GM12873 (cell line): ENCODE measurements at regions not wholly inside any gene's neighbourhood (a gene's known extent, or its start where the extent isn't known, plus 50 kb on each side); places are given as distances from the start of the nearest gene placed in this dataset.

Source experiments
- TF ChIP-seq, protein P1 (sequence below): IDR thresholded peaks from 2 replicates; pipeline ENCODE4 v1.5.1; 2012; ENCODE audit warnings: low read depth, mild to moderate bottlenecking, moderate library complexity, low read length, control low read depth; ENCODE audit not compliant: insufficient read depth; ENCODE audit errors: missing control alignments

DNA sequence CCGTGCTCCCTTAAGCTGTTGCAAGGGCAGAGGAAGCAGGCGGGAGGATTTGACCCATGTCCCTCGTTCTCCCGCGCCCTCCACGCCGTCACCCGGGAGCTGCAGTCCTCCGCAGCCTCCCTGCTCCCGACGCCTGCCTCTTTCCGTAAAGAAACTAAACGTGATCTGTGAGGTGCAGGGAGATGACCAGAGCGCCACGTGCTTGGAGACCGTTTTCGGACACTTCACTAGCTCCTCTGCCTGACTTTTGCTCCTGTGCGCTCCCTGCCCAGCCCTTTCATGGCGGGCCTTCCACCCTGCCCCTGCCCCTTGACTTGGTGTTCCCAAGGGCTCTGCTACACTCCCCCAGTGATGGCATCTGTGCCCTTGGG is 171.2 kb downstream of the LSM5 start:
- TF ChIP-seq, protein P1, sequence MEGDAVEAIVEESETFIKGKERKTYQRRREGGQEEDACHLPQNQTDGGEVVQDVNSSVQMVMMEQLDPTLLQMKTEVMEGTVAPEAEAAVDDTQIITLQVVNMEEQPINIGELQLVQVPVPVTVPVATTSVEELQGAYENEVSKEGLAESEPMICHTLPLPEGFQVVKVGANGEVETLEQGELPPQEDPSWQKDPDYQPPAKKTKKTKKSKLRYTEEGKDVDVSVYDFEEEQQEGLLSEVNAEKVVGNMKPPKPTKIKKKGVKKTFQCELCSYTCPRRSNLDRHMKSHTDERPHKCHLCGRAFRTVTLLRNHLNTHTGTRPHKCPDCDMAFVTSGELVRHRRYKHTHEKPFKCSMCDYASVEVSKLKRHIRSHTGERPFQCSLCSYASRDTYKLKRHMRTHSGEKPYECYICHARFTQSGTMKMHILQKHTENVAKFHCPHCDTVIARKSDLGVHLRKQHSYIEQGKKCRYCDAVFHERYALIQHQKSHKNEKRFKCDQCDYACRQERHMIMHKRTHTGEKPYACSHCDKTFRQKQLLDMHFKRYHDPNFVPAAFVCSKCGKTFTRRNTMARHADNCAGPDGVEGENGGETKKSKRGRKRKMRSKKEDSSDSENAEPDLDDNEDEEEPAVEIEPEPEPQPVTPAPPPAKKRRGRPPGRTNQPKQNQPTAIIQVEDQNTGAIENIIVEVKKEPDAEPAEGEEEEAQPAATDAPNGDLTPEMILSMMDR, result no peak

DNA sequence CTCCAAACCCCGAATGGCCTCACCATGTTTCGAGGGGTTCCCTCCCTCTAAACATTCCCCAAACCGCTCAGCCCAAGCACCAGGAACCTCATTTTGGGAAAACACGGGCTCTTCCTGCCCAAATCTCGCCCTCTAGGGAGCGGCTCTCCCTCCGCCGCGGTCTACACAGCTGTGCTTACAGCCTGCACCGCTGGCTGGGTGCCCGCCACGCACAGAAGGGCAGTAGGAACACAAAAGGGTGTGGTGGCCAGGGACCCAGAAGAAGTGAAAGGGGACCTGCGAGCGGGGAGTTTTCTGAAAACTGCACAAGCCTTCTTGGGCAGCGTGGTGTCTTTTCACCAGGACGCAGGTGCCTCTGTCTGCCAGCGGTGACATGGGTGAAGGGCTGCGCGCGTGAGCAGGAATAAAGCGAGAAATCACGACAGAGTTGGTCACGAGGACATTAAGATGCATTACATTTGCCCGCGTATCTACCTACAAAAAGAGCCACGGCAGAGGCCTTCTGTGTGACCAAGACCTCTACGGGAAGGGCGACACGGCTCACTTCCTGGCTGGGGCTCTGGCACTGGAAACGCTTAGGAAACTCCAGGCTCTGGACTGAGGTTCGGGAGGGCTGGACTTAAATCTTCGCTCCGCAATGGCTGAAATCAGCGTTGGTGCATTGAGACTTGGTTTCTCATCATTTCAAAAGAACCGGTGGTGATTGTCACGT is 171.7 kb downstream of the LSM5 start:
- TF ChIP-seq, protein P1, result no peak

DNA sequence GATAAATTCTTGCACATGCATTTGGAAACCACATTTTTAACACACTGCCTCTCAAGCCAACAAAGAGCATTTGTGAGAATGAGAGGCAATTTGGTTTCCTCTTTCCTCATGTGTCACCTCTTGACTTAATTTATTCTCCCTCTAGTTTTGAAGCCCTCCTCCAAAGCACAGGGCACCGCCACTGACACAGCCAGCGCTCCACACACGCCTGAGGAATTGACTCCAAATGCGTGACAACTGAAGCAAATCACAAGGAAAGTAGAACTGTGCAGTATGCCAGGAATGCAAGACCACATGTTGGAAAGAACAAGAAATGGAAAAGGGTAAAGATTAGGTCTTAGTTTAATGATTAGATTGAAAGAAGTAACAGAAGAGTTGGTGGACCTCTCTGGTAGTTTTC is 173.3 kb downstream of the LSM5 start:
- TF ChIP-seq, protein P1, result no peak

DNA sequence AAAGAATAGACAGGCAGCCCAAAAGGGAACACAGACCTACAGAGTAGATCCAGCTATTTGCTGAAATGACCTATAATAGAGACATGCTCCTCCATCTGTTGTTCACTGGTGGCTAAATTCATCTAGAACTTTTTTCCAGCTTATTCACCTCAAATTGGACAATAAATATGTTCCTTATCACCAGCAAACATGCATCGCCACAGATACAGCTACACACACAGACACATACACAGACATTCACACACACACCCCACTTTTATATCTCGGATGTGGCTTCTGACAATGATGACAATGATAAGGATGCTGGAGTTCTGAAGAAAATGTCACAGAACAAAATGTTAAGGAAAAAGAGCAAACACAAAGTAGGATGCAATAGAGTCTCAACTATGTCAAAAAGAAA is 175.4 kb downstream of the LSM5 start:
- TF ChIP-seq, protein P1, result no peak

DNA sequence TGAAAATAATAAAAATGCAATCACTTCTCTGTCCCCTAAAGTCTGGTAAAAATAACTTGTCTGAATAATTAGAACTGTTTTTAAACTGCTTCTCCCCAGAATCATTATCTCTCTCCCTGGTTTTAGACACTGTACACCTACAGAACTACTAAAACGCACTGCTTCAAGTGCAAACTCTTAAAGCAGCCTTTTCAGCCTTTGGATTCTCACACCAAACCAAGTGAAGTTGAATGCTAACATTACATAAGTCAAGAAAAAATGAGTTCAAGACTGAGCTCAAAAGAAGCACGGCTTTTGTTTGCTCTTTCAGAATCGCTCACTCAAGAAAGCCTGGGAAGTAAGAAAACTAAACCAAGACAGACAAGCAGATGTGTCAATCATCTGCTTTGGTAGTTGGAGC is 188.8 kb downstream of the LSM5 start:
- TF ChIP-seq, protein P1, result no peak

DNA sequence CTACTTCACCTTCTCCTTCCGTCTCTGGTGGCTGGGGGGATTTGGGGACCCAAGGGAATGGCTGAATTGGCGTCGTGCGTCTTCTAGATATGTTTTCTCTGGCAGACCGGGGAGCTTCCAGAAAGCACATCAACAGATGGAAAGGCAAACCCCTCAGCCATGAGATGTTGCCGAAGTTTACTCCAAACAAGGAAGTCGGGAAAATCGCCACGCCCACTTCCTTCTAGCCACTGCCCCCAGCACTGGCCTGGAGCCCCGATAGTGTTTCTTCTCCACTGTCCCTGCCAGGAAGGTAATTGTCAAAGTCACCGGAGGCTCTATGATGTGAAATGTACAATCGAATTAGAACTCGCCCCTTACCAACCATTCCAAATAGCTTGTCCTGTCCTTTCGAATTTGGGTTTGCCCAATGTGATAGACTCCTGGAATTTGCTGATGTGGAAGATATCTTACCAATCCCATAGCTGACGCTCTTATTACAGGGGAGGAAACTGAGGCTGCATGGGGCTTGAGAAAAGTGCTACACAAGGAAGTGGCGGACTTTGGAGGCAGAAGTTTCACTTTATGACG is 191.0 kb downstream of the LSM5 start:
- TF ChIP-seq, protein P1, result no peak

DNA sequence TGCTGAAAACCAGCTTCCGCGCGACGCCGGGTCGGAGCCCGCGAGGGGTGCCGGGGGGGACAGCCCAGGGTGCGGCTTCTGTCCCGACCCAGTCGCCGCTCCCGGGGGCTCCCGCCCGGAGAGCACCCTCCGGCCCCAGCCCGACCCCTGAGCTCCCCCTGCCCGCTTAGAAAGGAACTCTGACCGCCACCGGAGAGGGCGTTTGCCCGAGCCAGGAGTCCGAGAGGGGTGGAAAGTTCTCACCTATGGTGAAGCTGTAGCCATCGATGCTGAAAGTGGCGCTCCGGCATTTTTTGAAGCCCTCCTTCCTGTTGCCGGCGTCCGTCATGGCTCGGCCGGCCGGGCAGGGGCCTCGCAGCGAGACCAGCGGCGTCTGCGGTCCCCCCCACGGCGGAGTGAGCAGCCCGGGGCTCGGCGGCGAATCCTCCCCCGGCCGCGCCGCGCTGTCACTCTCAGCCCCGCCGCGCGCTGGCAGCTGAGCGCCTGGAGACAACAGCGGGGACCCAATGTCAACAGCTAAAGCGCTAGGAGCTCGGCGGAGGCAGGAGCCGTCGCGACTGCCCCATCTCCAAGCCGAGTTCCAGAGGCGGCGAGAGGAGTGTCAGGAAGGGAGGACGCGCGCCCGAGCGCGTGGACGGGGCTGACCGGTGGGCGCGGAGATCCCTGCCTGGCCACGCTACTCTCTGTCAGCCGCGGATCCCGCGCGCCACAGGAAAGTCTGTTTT is 191.6 kb downstream of the LSM5 start:
- TF ChIP-seq, protein P1, result no peak
